ENCODE measurements at regions not wholly inside any gene's neighbourhood (a gene's known extent, or its start where the extent isn't known, plus 50 kb on each side); places are given as distances from the start of the nearest gene placed in this dataset.
A peak's percentile ranks its signal among the peaks of the same experiment; 100 is the strongest.
"Not testable (repeated sequence)": the region's sequence is repeated elsewhere in the genome, so short reads cannot be mapped to it uniquely, and the experiment has no call there.

DNA sequence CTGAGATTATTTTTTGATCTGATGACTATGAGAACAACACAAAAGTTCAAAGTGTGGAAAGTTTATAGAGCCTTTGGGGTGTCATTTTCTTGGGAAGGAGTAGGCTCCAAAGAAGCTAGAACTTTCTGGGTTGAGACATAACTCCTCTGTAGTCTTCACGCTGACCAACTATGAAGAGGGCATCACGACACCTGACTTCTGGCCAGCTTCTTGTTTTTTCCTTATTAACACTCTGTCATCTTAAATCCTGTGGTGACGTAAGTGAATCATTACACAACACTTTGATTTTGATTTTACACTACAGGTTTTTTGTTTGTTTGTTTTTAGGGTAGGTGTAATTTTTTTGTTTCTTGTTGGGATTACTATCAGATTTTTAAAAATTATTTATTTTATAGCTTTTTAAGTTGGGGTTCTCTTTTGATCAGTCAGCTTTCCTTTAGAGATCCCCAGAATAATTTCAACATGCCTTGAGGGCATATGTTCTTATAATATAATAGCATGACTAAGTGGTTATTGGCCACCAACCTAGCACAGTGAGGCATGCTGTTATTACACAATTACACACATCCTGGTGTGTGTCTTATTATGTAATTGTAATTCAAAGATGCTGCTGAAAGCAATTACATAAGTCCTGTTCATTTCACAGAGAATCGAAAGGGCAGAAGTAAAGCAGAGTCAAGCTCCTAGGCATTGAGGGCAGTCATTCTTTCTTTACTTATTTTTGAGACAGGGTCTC is 281.6 kb upstream of the NOTCH2NLA start:
- not testable (repeated sequence) for DNase-seq (ENCODE audit: low read depth in 3 of 3)

DNA sequence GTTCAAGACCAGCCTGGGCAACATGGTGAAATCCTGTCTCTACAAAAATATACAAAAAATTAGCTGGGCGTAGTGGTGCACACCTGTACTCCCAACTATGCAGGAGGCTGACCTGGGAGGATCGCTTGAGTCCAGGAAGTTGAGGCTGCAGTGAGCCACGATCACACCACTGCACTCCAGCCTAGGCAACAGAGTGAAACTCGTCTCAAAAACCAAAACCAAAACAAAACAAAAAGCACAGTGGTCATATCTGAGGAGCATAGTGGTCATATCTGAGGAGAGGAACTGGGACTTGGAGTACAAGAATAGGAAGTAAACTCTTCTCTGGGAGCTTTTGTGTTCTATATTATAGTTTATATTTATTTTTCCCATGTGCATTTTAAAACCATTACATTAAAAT is 275.3 kb upstream of the NOTCH2NLA start:
- not testable (repeated sequence) for DNase-seq (ENCODE audit: low read depth in 3 of 3)

GRCh38 chr1:146487555-146487954 is 258.7 kb upstream of the NOTCH2NLA start:
- DNase-seq (ENCODE audit: low read depth in 3 of 3), result not testable (repeated sequence)

- not testable (repeated sequence) for DNase-seq (ENCODE audit: low read depth in 3 of 3)
These were observed 258.3 kb upstream of the NOTCH2NLA start for GRCh38 chr1:146487155-146487554.

DNA sequence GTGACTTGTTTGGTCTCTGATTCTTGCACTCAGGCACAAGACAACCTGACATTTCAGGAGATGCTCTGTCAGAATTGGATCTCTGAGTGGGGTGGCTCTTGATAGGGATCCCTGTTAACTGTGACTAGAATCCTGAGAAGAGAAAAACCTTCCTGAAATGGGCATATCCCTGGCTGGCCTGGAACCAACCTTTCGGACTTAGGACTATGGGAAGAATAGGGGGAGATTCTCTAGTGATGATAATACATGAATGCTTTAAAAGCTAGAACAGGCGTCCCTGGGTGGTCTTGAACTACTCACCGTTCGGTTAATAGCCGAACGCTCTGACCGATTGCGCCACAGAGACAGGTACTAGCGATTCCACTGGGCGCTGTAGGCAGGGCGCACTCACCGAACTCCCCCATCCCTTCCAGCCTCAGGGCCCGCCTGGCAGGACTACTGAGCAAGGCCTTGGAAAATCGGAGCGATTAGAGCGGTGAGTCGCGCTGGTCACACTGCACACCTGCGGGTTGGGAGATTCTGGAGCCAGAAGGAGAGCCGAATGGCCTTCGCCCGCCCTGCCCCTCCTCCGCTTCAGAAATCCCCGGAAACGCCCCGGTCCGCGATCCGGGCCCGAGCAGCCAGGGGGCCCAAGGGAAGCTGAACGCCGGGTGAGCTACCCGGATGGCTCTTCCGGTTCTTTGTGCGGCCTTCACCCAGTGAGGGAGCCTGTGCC is 257.6 kb upstream of the NOTCH2NLA start:
- not testable (repeated sequence) for DNase-seq (ENCODE audit: low read depth in 3 of 3)

DNA sequence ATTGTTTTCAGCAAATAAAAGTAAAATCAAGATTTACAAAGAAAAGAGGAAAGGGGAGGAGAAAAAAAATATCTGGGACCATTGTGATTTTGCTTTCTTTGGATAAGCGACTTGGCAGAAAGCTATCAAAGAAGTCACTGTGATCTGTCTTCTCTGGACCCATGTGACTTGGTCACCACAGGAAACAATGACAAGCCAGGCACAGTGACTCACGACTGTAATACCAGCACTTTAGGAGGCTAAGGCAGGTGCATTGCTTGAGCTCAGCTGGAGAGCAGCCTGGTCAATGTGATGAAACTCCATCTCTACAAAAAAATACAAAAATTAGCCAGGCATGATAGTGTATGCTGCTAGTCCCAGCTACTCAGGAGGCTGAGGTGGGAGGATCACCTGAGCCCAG is 255.4 kb upstream of the NOTCH2NLA start:
- not testable (repeated sequence) for DNase-seq (ENCODE audit: low read depth in 3 of 3)

GRCh38 chr1:146479188-146479587 is 250.4 kb upstream of the NOTCH2NLA start:
- DNase-seq (ENCODE audit: low read depth in 3 of 3), result not testable (repeated sequence)

DNA sequence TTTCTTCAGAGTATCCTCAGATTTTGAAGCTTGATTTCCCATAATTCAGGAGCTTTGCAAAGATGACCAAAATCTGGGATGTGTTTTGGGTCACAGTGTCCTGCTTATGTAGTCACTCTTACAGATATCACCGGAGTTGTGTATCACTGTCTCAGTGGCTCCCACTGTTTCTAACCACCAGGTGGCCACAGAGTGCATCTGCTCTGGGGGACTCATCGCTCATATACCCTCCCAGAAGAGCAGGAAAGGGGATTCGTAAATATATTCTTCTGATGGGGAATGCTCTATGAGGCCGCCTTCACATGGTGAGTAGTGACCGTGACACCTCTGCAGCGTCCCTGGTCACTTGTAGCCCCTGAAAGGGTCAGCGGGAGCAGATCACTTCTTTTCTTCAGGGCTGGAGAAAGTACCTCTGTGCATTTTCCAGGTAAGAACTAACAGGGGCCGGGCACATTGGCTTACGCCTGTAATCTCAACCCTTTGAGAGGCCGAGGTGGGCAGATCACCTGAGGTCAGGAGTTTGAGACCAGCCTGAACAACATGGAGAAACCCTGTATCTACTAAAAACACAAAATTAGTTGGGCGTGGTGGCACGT is 249.4 kb upstream of the NOTCH2NLA start:
- not testable (repeated sequence) for DNase-seq (ENCODE audit: low read depth in 3 of 3)

DNA sequence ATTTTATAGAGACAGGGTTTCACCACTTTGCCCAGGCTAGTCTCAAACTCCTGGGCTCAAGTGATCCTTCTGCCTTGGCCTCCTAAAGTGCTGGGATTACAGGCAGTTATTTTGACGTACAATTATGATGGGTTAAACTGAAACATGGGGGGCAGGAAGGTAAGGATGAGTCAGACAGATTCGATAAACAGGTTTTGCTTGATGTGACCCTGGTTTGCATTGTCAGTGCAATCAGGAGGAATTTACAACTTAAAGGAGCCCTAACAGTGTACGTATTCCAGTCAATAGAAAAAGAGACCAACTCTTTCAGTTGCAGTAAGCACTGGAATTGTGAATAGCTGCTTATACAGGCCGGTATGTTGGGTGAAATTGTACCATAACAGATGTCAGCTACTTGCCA is 246.3 kb upstream of the NOTCH2NLA start:
- DNase-seq (ENCODE audit: low read depth in 3 of 3), result not testable (repeated sequence)

GRCh38 chr1:146474216-146474615 is 245.4 kb upstream of the NOTCH2NLA start:
- not testable (repeated sequence) for DNase-seq (ENCODE audit: low read depth in 3 of 3)

GRCh38 chr1:146472192-146472861 is 243.5 kb upstream of the NOTCH2NLA start:
- DNase-seq (ENCODE audit: low read depth in 3 of 3), result peak; percentile 51 to 77 (median 51)

GRCh38 chr1:146459939-146460338 is 231.1 kb upstream of the NOTCH2NLA start:
- DNase-seq (ENCODE audit: low read depth in 3 of 3), result not testable (repeated sequence)

DNA sequence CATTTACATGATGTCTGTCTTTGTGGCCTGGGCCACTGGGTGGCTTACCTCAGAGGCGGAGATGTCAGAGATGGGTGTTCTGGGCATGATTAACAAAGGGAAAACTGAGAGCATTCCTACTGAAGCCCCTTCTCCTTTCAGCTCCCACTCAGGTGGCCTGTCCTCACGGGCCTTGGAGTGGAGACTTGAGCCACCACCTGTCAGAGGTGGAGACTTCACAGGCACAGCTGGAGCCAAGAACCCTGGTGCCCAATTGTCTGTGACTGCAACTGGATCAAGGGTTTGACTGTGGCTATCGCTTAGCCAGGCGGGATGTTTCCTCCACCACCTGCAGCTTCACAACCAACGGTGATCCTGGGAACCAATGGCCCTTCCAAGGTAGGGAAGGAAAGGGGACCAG is 230.5 kb upstream of the NOTCH2NLA start:
- DNase-seq (ENCODE audit: low read depth in 3 of 3), result not testable (repeated sequence)

GRCh38 chr1:146448877-146449246 is 220.0 kb upstream of the NOTCH2NLA start:
- not testable (repeated sequence) for DNase-seq (ENCODE audit: low read depth in 3 of 3)

- DNase-seq (ENCODE audit: low read depth in 3 of 3), result peak in 2 of 3 experiments; percentile 14 to 53
These were observed 219.5 kb upstream of the NOTCH2NLA start for GRCh38 chr1:146448212-146448876.

- DNase-seq (ENCODE audit: low read depth in 3 of 3), result not testable (repeated sequence)
These were observed 215.0 kb upstream of the NOTCH2NLA start for GRCh38 chr1:146443871-146444222.

- DNase-seq (ENCODE audit: low read depth in 3 of 3), result not testable (repeated sequence)
These were observed 214.5 kb upstream of the NOTCH2NLA start for GRCh38 chr1:146443088-146443870.

DNA sequence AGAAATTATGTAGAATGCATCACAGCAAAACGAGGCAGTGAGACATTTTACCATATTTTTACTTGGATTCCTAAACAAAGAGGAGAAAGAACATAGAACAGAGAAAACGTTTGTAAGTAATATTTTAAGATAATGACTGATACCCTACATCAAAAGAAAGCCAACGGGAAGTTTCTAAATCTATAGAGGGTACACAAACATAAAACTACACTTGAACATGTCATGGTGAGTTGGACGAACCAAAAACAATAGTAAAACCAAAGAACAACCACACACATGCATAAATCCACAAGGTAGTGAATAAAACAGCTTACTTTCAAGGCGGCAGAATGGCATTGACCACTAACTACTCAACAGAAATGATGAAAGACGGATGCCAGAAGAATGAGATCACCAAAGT is 209.7 kb upstream of the NOTCH2NLA start:
- DNase-seq (ENCODE audit: low read depth in 3 of 3), result not testable (repeated sequence)

GRCh38 chr1:146416642-146417041 is 187.8 kb upstream of the NOTCH2NLA start:
- not testable (repeated sequence) for DNase-seq (ENCODE audit: low read depth in 3 of 3)

DNA sequence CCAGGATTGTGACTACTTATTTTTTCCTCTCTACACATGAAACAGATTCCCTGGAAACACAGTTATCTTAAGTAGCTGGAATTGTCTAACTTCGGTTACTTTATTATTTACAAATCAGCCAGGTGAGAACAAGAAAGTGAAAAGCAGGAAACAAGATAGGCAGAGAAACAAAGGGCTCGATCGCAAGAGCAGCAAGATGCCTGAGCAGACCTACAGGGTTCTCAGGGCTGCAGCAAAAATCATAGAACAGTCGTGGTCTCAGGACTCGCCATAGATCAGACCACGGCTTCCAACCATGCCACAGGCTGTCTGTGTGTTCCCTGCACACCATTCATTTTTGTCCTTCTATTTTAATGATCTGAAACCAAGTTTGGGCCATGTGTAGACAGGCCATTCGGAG is 186.2 kb upstream of the NOTCH2NLA start:
- DNase-seq (ENCODE audit: low read depth in 3 of 3), result not testable (repeated sequence)

GRCh38 chr1:146413911-146414310 is 185.1 kb upstream of the NOTCH2NLA start:
- DNase-seq (ENCODE audit: low read depth in 3 of 3), result not testable (repeated sequence)
